GM21423 (cell line): ENCODE measurements at regions not wholly inside any gene's neighbourhood (a gene's known extent, or its start where the extent isn't known, plus 50 kb on each side); places are given as distances from the start of the nearest gene placed in this dataset.

Experiments used
- ATAC-seq: cut with Tn5 transposase; IDR thresholded peaks from one replicate; pipeline ENCODE4 v1.9.1; 2021; ENCODE audit warnings: mild to moderate bottlenecking, moderate library complexity; ENCODE audit not compliant: unreplicated experiment

GRCh38 chr3:107428051-107428858 lies 51.0 kb downstream of the CCDC54 start:
- ATAC-seq, result no peak

DNA sequence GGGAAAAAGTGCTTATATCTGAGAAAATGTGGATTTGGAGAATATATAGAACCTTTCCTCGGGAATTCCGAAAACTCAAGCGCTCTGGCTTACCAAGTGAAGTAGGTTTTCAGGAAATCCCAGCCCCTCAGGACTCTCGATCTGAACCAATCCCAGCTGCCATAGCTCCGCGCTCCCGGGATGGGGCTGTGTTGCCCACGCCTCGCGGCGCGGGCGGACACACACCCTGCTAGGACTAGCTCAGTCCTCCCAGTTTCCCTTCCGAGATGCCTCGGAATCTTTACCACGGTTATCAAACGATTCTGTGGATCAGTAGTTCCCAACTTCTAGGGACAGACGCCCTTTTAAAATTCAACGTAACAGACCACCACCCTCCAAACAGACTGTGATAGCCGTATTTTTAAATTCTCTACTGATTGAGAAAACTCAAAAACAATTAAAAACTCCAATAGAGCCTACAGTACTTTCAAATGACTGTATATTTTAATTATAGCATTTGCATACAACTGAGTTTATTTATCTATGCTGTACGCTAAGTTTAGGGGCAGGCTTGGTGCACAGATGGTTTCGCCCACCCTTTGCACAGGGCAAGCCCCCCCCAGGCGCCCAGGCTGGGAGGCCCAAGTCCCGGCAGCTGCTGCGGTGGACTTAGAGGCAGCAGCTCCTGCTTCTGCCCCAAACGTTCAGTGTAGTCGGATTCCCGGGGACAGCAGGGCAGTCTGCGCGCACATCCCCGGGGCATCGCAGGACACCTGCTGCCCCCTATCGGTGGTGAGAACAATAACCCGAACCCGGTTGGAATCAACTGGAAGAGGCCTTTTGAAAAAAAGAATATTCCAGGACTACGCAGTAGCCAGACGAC lies 52.3 kb downstream of the CCDC54 start:
- ATAC-seq, result peak; percentile 41

DNA sequence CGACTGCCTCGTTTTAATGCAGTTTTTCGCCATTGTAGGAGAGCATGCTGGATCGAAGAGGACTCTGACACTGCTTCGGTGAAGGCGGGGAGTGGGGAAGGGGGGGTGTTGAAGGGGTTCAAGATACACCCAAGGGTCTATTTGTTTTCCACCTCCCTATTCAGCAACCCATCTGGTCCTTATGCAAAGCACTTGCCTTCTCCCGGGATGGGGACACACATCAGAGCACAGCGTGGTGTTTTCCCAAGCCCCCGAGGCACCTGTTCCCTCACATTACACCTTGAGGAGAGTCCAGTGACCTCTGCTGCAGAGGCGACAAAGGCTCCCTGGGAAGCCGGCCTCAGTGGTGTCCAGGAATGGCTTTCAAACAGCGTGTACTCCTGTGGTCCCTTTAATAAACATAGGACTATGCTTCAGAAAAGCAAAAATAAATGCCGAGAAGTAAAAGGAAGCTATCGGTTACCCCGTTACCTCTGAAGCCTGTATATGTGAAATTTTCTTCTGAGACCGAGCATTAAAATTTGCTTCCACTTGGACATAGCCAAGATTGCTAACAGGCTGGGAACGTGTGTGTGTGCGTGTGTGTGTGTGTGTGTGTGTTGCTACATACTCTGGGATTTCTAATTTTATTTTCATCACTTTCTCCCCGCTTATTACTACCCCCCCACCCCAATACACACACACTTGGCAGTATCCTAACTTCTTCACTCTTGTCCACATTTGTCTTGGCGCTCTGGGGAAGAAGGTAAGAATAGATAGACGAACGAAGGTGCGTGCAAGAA lies 53.2 kb downstream of the CCDC54 start:
- ATAC-seq, result no peak

GRCh38 chr3:107430996-107431245 lies 53.7 kb downstream of the CCDC54 start:
- ATAC-seq, result peak; percentile 30

DNA sequence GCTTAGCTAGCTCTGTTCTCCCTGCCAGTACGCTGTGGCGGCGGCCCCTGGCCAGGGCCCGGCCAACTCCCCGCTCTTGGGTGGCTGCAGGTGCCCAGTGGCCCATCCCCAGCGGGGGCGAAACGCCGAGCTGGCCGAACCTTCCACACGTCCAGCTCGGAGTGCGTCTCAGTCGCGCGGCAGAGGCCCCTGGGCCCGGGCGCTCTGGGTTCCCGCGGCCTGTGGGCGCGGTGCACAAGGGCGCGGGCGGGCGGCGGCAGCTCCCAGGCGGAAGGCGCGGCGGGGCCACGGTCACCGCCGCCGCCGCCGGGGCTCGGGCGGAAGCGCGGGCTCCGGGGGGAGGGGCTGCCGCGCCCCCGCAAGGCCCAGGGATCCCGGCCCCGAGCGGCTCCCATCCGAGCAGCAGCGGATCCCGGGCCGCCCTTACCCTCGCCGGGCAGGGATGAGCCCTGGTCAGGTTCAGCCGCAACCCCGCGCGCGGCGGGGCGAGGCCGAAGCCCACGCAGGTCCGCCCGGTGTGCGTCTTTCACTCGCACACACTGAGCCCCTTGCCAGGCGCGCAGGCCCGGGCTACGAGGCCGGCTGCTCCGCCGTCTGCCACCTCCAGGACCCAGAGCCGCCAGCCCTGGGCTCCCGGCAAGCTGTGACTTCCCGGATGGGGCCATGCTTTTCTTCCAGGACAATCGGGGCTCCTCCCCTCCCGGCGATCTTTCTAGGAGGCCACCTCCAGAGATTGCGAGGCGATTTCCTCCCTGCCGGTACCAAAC lies 54.2 kb downstream of the CCDC54 start:
- peak; percentile 68 for ATAC-seq

DNA sequence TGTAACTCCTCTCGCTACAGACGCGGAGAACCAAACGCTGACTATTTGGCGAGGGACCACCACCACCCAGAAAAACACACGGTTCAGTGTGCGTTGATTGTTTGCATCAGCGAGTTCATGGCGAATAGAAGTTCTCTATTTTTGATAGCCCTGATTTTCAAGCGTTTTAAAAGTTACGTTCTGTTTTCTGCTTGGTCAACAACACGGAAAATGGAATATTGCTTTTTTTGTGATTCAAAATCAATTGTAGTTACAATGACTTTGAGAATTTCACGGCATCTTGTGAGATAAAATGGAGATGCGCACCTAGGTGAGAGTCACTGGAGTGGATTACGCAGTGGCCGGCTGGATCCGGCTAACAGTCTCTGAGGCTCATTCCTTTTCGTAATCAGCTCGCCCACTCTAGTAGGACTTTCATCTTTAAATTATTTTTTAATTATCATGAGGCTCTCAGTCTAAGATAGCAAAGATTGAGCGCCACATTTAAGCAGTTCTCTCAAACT lies 54.8 kb downstream of the CCDC54 start:
- no peak for ATAC-seq

DNA sequence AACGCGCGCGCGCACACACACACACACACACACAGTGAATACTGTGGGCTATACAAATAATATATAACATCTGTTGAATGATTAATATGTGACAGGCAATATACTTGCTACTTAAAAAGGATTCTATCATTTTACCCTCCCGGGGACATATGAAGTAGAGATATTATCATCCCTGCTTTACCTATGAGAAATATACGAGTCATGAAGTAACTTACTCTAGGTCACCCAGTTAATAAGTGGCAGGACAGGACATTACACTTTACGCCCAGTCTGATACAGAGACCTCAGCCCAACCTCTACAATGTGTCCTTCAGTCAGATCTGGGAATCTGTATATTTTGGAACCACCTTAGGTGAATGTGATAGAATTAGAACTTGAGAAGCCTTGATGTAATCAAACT lies 55.4 kb downstream of the CCDC54 start:
- ATAC-seq, result no peak

DNA sequence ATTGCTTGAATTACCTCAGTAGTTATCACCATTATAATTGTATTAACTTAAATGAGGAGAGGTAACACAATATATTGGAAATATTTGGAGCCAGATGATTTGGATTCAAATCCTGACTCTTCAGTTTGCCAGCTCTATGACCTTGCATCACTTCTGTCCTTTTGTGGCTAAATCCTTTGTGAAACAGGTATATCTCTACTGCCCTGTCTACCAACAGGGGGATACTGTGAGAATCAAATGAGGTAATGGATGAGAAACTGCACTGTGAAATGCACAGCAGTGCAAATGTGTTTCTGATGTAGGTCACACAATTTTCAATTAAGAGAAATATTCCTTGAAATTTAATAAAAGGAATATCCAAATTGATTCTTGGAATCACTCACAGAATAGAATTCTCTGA lies 58.8 kb downstream of the CCDC54 start:
- ATAC-seq, result no peak

DNA sequence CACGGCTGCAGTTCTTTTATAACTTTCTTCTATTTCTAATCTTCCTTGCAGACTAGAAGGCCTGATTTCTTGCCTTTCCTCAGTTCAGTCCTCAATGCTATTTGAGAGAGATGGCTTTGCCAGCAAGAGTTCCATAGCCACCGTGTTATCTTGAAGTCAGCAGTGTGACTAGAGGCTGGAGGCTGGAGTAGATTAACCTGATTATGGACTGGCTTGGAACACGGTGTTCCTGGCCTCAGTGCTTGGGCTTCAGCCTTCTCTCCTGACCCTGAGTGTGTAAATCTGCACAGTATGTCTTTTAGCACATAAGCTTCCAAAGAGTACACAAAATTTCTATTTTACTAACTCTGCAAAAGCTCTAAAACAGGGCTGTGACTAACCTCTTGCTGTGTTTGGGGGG lies 61.4 kb downstream of the CCDC54 start:
- no peak for ATAC-seq

DNA sequence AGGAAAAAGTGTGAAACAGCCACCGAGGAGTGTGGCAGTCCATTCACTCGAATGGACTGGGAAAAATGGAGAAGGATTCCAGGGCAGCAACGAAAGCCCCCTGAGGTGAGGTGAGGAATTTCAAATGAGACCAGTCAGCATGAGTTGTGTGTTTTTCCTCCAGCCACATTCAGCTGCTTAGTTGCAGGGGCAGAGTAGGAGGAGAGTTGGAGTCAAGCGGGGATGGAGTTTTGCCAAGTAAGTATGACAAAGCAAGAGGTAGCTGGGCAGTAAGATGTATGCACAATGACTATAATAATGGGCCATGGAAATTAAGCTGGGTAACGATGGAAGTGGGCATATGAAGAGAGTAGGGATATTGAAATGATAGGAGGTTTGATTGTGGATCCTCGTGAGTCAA lies 64.4 kb downstream of the CCDC54 start:
- no peak for ATAC-seq

DNA sequence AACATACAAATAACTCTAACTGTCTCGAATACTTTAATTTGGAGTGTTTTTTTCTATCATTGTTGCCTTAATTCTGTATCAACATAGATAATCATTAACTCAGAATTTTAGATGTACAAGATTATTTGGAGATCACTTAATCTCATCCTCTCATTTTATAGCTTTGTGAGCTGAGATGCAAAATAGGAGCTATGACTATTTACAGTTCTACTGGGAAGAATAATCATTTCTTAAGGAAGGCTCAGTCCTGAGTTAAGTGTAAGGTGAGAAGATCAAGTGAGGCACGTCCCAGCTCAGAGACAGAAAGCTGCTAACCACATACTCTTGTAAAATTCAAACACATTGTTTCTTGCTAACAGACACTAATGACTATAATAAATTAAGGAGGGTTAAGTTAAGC lies 66.2 kb downstream of the CCDC54 start:
- ATAC-seq, result no peak

GRCh38 chr3:107446706-107447105 lies 69.5 kb downstream of the CCDC54 start:
- ATAC-seq, result no peak

DNA sequence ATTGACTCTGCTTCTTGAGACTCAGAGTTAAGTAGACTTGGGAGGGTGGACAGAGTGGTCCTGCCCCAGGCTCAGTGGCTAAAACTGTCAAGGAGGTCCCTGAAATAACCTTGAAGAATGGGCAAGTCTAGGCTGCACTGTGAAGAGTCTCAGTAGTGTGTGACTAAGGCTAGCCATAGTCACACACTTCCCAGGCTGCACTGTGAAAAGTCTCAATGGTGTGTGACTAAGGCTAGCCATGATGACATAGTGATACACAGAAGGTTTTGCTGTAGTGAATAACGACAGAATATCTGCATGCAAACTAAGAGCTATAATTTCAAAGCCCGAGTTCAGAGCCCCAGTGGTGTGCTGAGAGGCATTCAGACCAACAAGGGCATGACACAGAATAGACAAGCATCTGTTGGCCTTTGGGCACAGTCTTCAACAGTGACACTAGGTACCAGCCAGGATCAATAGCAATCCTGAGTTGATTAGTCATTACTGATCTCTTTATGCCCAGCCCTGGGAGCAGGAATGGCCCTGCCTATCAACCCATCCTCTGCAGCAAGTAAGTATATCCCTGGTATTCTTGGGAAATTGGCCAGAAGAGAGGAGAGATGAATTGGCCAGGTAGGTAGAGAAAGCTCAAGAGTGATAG lies 72.4 kb upstream of the BBX start:
- no peak for ATAC-seq

DNA sequence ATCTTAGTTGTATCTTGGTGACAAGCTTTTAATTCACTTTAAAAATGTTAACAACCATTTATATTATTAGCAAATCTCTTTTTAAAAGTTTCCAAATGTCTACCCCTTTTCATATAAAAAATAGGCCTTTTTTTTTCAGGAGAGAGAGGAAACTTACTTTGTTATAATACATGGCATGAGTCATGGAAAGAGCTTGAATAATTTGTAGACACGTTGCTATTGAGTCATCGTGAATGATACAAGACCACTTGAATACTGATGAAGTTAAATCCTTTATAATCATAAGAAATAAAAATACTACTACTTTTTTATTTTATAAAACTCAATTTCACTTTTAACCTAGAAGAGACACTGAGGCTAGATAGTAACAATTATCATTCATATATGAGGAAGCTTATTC lies 70.3 kb upstream of the BBX start:
- ATAC-seq, result no peak

- ATAC-seq, result no peak
Measured at GRCh38 chr3:107453504-107453903, 69.3 kb upstream of the BBX start.

- ATAC-seq, result no peak
Measured at GRCh38 chr3:107455621-107456020, 67.1 kb upstream of the BBX start.

GRCh38 chr3:107456501-107456900 lies 66.3 kb upstream of the BBX start:
- no peak for ATAC-seq

GRCh38 chr3:107458871-107459270 lies 63.9 kb upstream of the BBX start:
- no peak for ATAC-seq

DNA sequence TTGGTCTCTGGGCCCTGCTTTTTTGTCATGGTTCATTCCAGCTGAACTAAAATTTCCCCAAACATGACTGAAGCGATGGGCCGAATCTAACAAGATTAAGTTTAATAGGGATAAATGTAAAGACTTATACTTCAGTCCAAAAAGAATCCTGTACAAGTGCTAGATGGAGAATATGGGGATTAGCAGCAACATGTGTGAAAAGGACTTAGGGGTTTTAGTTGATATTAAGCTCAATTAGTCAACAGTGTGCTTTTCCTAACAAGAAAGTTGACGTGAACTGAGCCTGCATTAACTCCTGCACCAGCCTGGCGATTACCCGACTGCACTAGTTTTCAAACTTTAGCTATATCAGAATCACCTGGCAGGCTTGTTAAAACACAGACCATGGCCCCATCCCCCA lies 61.0 kb upstream of the BBX start:
- no peak for ATAC-seq

DNA sequence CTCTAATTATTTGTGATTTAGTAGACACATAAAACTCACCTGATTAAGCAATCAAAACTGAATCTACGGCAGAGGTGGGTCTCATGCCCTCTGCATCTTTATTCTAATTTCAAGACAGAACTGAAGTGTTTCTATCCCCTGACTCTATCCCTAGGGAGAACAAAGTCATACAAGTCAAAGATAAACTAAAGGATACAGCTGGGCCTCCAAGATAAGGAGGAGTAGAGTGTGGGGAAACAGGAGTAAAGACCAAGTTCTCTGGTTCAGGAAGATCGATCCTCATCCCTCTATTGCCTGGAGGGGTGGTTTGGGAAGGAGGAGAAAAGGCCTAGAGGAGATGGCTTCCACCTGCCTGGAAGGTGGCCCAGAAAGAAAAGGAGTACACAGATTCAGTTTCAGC lies 58.7 kb upstream of the BBX start:
- ATAC-seq, result no peak
